ENCODE measurements at regions not wholly inside any gene's neighbourhood (a gene's known extent, or its start where the extent isn't known, plus 50 kb on each side); places are given as distances from the start of the nearest gene placed in this dataset.

- CTCF ChIA-PET, result interaction anchor here (1.2 kb wide), 1 partner anchor 15 kb away, joined by 3 read pairs; no protein-coding TSS in a partner anchor
- BruUV-seq (replicated peaks), result no TSS peak
- Histone ChIP-seq H2AFZ (ENCODE audit: low read depth, low read length) (no peak overlapping the region), H3K9me1 (replicated peaks; ENCODE audit: control insufficient read depth, extremely low read depth, insufficient read depth, low read length) (no peaks in the 10 kb centered on the region), H3K27me3 (ENCODE audit: control insufficient read depth in 2 of 2, insufficient read depth in 2 of 2, low read length in 2 of 2) (no peaks in the 10 kb centered on the region), H3K4me2 (ENCODE audit: insufficient read depth, low read length) (no peak overlapping the region), H3K4me1 (ENCODE audit: control insufficient read depth, extremely low read depth, insufficient read depth, low read length) (no peaks in the 10 kb centered on the region), H3K79me2 (ENCODE audit: control insufficient read depth, insufficient read depth, low read length) (no peaks in the 10 kb centered on the region), H3K9ac (replicated peaks; ENCODE audit: extremely low read depth, insufficient read depth, low read length) (no peak overlapping the region), H3K4me3 (replicated peaks in 1 of 3; ENCODE audit: insufficient read depth in 1 of 3, low read depth in 1 of 3, low read length in 3 of 3) (no peak overlapping the region), H3K9me3 (replicated peaks; ENCODE audit: control insufficient read depth, insufficient read depth, low read length) (no peaks in the 10 kb centered on the region), H4K20me1 (replicated peaks; ENCODE audit: control insufficient read depth, extremely low read depth, insufficient read depth, low read length) (no peaks in the 10 kb centered on the region), H3K27ac (ENCODE audit: insufficient read depth, low read depth, low read length) (no peak overlapping the region), H3K36me3 (ENCODE audit: control insufficient read depth in 2 of 2, extremely low read depth in 1 of 2, insufficient read depth in 2 of 2, low read length in 2 of 2) (no peaks in the 10 kb centered on the region)
- POLR2A ChIA-PET, result no interaction called here
- dilution Hi-C loops (cut with MboI; ENCODE audit: extremely low pct_ligation_motif_present, low sequenced_read_pairs), result no loop called here
- no peak for DNase-seq (ENCODE audit: low read depth, low spot score)
- TF ChIP-seq POLR2AphosphoS5 (IDR thresholded peaks at IDR 0.05; ENCODE audit: insufficient read depth, low read depth, low read length) (no peak), FOS (IDR thresholded peaks at IDR 0.05; ENCODE audit: borderline replicate concordance, insufficient read depth, low read length) (no peak), GATA2 (IDR thresholded peaks at IDR 0.05; ENCODE audit: insufficient read depth, insufficient read length, low read depth, low read length) (no peak), POLR2A (IDR thresholded peaks at IDR 0.05; ENCODE audit: low read depth, low read length) (no peak), MYC (IDR thresholded peaks at IDR 0.05; ENCODE audit: low read depth, low read length) (no peak), MAX (IDR thresholded peaks at IDR 0.05; ENCODE audit: insufficient read depth, insufficient read length) (no peak), JUN (IDR thresholded peaks at IDR 0.05; ENCODE audit: borderline replicate concordance, insufficient read depth, insufficient read length, low read depth) (no peak)
- TF ChIP-seq, protein P1, sequence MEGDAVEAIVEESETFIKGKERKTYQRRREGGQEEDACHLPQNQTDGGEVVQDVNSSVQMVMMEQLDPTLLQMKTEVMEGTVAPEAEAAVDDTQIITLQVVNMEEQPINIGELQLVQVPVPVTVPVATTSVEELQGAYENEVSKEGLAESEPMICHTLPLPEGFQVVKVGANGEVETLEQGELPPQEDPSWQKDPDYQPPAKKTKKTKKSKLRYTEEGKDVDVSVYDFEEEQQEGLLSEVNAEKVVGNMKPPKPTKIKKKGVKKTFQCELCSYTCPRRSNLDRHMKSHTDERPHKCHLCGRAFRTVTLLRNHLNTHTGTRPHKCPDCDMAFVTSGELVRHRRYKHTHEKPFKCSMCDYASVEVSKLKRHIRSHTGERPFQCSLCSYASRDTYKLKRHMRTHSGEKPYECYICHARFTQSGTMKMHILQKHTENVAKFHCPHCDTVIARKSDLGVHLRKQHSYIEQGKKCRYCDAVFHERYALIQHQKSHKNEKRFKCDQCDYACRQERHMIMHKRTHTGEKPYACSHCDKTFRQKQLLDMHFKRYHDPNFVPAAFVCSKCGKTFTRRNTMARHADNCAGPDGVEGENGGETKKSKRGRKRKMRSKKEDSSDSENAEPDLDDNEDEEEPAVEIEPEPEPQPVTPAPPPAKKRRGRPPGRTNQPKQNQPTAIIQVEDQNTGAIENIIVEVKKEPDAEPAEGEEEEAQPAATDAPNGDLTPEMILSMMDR (IDR thresholded peaks at IDR 0.05; ENCODE audit: extremely low read depth in 1 of 2, insufficient read depth in 1 of 2, low read depth in 1 of 2, low read length in 2 of 2), result no peak
- FAIRE-seq, result no peak
- intact Hi-C loops (cut with micrococcal nuclease), result no loop called here
Measured at GRCh38 chr3:181899702-181900101, 188.0 kb downstream of the SOX2 start.
